A673 (cell line): ENCODE measurements at regions not wholly inside any gene's neighbourhood (a gene's known extent, or its start where the extent isn't known, plus 50 kb on each side); places are given as distances from the start of the nearest gene placed in this dataset.

Experiments used
- BruUV-seq: library from RNA; stranded (reverse); fragments of 400-500 nt; replicated peaks from 2 replicates; lab custom pipeline; 2021; lab: Mats Ljungman, UMichigan
- CTCF ChIA-PET: fragments of 300-600 bp; sonication (Branson Sonifier 250); formaldehyde crosslinking; loops from one replicate; lab custom pipeline; 2022; ENCODE audit warnings: antibody characterized with exemption; lab: Charles Lee
- POLR2A ChIA-PET: fragments of 300-600 bp; sonication (Branson Sonifier 250); formaldehyde crosslinking; loops from one replicate; lab custom pipeline; 2022; ENCODE audit warnings: antibody characterized with exemption; ENCODE audit not compliant: low non-redundant PET; lab: Charles Lee
- DNase-seq: peaks from one replicate; pipeline ENCODE4 v3.0.0-alpha.2; 2015; ENCODE audit warnings: low spot score
- H3K27ac ChIP-seq: fragments of 200-600 bp; sonication (generic); 2 replicates; pipeline ENCODE4 v1.5.1; 2016; ENCODE audit warnings: mixed run types, low read depth, mild to moderate bottlenecking, mixed read lengths, antibody characterized with exemption, low read length; ENCODE audit not compliant: poor library complexity, severe bottlenecking
- H3K27me3 ChIP-seq: fragments of 200-600 bp; sonication (generic); replicated peaks from 2 replicates; pipeline ENCODE4 v1.6.1; 2017; ENCODE audit warnings: mixed run types, low read depth, mild to moderate bottlenecking, mixed read lengths, antibody characterized with exemption, low read length; ENCODE audit not compliant: insufficient read depth, poor library complexity
- H3K36me3 ChIP-seq: fragments of 200-600 bp; sonication (generic); 2 replicates; pipeline ENCODE4 v1.6.1; 2016; ENCODE audit warnings: mixed run types, mild to moderate bottlenecking, mixed read lengths, antibody characterized with exemption, low read length; ENCODE audit not compliant: insufficient read depth, poor library complexity, severe bottlenecking
- H3K4me1 ChIP-seq: fragments of 200-600 bp; sonication (generic); 2 replicates; pipeline ENCODE4 v1.6.1; 2017; ENCODE audit warnings: mixed run types, mild to moderate bottlenecking, mixed read lengths, antibody characterized with exemption, low read length; ENCODE audit not compliant: insufficient read depth, poor library complexity, severe bottlenecking
- H3K4me3 ChIP-seq: fragments of 200-600 bp; sonication (generic); 2 replicates; pipeline ENCODE4 v1.5.1; 2016; ENCODE audit warnings: low read depth, mixed run types, mild to moderate bottlenecking, mixed read lengths, low read length; ENCODE audit not compliant: poor library complexity, severe bottlenecking
- H3K9me3 ChIP-seq: fragments of 200-600 bp; sonication (generic); 2 replicates; pipeline ENCODE4 v1.6.1; 2016; ENCODE audit warnings: mixed run types, low read depth, mild to moderate bottlenecking, mixed read lengths, antibody characterized with exemption, low read length; ENCODE audit not compliant: poor library complexity, severe bottlenecking
- EZH2 ChIP-seq: fragments of 200-600 bp; sonication (generic); IDR thresholded peaks from 2 replicates; pipeline ENCODE4 v1.6.1; 2017; ENCODE audit warnings: borderline replicate concordance, low read depth, mild to moderate bottlenecking, mixed read lengths, antibody characterized with exemption, low read length; ENCODE audit not compliant: poor library complexity, severe bottlenecking
- intact Hi-C: fragments of 100-400 bp; cut with micrococcal nuclease; formaldehyde crosslinking; loops from one replicate; pipeline ENCODE4 v1.10.0; 2022; ENCODE audit not compliant: unreplicated experiment
- TF ChIP-seq, protein P1 (sequence below): fragments of 300-800, 200-600 bp; sonication (generic); conservative IDR thresholded peaks from 2 replicates; pipeline ENCODE4 v1.5.1; 2017; ENCODE audit warnings: low read depth, mild to moderate bottlenecking, antibody characterized with exemption, low read length, moderate library complexity, mixed read lengths

- CTCF ChIA-PET: no interaction called here
These were observed 109.6 kb upstream of the GSC start for GRCh38 chr14:94879537-94879936.

GRCh38 chr14:94876306-94876705 lies 106.4 kb upstream of the GSC start:
- intact Hi-C loops: no loop called here
- no peaks in the 10 kb centered on the region for H3K4me1 ChIP-seq
- no peaks in the 10 kb centered on the region for H3K27me3 ChIP-seq
- no peak overlapping the region for H3K4me3 ChIP-seq
- TF ChIP-seq, protein P1, sequence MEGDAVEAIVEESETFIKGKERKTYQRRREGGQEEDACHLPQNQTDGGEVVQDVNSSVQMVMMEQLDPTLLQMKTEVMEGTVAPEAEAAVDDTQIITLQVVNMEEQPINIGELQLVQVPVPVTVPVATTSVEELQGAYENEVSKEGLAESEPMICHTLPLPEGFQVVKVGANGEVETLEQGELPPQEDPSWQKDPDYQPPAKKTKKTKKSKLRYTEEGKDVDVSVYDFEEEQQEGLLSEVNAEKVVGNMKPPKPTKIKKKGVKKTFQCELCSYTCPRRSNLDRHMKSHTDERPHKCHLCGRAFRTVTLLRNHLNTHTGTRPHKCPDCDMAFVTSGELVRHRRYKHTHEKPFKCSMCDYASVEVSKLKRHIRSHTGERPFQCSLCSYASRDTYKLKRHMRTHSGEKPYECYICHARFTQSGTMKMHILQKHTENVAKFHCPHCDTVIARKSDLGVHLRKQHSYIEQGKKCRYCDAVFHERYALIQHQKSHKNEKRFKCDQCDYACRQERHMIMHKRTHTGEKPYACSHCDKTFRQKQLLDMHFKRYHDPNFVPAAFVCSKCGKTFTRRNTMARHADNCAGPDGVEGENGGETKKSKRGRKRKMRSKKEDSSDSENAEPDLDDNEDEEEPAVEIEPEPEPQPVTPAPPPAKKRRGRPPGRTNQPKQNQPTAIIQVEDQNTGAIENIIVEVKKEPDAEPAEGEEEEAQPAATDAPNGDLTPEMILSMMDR: no peak
- no TSS peak for BruUV-seq
- no peak overlapping the region for H3K27ac ChIP-seq
- CTCF ChIA-PET: no interaction called here
- no peak for DNase-seq
- no peaks in the 10 kb centered on the region for H3K9me3 ChIP-seq
- POLR2A ChIA-PET: no interaction called here
- H3K36me3 ChIP-seq: no peaks in the 10 kb centered on the region

More at GRCh38 chr14:94879537-94879936, 109.6 kb upstream of the GSC start:
- DNase-seq: no peak
- TF ChIP-seq, protein P1: no peak
- no peak for TF ChIP-seq EZH2
- Histone ChIP-seq H3K4me1 (peaks cover 1% of the 10 kb centered on the region), H3K27ac (no peak overlapping the region), H3K9me3 (no peaks in the 10 kb centered on the region), H3K4me3 (no peak overlapping the region), H3K27me3 (no peaks in the 10 kb centered on the region), H3K36me3 (no peaks in the 10 kb centered on the region)
- intact Hi-C loops: no loop called here
- BruUV-seq: no TSS peak
- POLR2A ChIA-PET: no interaction called here

GRCh38 chr14:94875256-94875655 lies 105.3 kb upstream of the GSC start:
- BruUV-seq: no TSS peak
- H3K9me3 ChIP-seq: no peaks in the 10 kb centered on the region
- TF ChIP-seq, protein P1: no peak
- no peak for TF ChIP-seq EZH2
- CTCF ChIA-PET: no interaction called here
- no peak overlapping the region for H3K27ac ChIP-seq
- H3K36me3 ChIP-seq: no peaks in the 10 kb centered on the region
- POLR2A ChIA-PET: no interaction called here
- intact Hi-C loops: no loop called here
- no peak for DNase-seq
- no peaks in the 10 kb centered on the region for H3K4me1 ChIP-seq
- no peak overlapping the region for H3K4me3 ChIP-seq
- H3K27me3 ChIP-seq: no peaks in the 10 kb centered on the region
